CD4-positive, alpha-beta T cell treated with Interleukin-4 for 4 hours (primary cell): ENCODE measurements at regions not wholly inside any gene's neighbourhood (a gene's known extent, or its start where the extent isn't known, plus 50 kb on each side); places are given as distances from the start of the nearest gene placed in this dataset.
"Not testable (repeated sequence)": the region's sequence is repeated elsewhere in the genome, so short reads cannot be mapped to it uniquely, and the experiment has no call there.

ENCODE experiments used
- DNase-seq: peaks from one replicate; pipeline ENCODE4 v3.0.0-alpha.2; 2020

DNA sequence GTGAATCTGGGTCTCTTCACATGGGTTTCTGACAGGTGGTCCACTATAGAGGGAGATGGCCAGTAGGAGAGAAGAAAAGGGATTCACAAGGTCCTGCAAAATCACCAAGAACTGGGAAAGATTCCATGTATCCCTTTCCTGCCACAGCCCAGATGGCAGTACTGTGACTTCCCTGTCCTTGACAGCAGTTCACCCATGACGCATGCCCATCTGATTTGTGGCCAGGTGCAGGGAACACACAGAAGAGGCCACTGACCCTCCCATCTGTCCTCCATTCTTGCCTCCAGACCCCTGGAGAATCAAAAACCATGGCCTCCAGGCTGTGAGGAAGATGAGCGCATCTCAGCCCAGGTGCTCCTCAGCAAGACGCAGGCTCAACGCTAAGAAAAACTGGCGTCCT is 183.1 kb upstream of the RREB1 start:
- DNase-seq, result no peak

DNA sequence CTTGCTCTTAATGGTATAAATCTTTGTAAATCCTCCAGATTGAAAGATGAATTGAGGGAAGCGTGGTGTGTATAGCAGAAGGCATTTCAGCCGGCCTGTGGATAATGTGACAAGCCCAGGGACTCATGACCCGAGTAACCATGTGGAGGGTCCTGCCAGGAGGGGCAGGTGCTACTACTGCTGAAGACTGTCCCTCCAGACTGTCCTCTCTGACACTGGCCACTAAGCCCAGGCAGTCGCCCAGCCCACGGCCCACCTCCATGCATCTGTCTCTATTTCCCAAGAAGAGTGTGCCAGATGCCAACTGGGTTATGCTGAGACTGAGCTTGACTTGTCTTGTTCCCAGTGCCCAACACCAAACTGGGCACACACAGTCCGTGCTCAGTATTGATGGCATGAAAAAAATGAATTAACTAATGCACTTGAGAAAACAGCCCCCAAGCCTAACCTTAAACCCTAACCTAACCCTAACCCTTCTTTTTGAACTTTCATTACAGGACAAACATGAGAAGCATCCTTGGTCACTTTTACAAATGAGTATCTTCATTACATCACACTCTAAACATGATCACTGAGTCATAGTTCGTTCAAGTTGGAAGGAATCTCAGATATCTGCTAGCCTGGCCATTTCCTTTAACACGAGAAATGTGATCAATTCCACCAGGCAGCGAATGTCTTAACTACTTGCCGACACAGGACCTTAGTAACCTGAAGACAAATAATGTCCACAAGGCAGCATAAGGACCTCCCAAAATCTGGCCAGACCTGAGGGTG is 182.2 kb upstream of the RREB1 start:
- DNase-seq, result no peak

DNA sequence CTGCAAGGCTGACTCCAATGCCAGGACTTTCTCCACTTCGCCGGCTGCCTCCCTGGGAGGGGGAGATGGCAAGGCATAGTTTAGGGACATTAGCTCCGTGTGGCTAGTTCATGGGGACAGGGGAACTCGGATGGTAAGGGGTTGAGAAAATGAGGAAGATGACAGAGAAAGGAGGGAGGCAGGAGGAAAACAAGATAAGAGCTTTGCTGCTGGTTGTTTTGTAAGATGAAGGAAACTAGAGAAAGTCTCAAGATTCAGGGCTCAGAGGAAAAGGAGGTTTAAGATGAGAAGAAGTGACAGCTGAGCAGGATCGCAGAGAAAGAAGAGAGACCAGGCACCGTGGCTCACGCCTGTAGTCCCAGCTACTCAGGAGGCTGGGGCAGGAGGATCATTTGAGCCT is 180.9 kb upstream of the RREB1 start:
- no peak for DNase-seq

DNA sequence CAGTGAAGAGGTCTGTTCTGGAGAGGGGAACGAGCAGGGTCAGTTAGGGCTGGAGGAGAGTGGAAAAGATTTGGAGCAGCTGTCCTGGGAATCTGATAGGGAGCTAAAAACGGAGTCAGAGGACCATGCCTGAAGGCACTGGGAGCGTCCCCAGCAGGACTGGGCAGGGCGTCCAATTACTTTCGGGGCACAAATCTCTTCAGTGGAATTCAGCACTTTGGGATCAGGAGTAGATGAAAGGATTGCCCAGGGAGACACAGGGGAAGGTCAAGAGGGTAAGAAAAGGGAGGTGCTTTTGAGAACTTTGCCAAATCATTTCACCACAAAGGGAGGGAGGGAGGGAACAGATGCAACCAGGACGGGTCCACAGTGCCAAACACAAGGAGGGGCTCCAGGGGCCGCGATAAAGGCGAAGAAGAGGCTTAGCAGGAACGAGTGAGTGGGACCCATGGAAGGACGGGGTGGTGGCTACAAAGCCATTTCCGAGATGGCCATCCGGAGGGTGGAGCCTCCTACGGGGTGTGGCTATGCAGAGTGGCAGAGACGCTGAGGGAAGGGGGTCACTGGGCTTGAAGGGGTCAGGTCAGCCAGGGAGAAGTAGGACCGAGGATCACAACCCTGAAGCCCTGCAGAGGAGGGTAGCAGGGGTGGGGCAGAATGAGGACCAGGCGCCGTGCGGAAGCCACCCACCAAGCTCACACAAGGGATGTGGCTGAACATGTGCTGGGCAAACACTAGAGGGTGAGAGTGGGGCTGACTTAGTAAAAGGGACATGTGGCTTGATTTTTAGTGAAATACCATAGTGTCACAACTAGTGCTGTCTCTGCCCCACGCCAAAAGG is 180.0 kb upstream of the RREB1 start:
- no peak for DNase-seq

DNA sequence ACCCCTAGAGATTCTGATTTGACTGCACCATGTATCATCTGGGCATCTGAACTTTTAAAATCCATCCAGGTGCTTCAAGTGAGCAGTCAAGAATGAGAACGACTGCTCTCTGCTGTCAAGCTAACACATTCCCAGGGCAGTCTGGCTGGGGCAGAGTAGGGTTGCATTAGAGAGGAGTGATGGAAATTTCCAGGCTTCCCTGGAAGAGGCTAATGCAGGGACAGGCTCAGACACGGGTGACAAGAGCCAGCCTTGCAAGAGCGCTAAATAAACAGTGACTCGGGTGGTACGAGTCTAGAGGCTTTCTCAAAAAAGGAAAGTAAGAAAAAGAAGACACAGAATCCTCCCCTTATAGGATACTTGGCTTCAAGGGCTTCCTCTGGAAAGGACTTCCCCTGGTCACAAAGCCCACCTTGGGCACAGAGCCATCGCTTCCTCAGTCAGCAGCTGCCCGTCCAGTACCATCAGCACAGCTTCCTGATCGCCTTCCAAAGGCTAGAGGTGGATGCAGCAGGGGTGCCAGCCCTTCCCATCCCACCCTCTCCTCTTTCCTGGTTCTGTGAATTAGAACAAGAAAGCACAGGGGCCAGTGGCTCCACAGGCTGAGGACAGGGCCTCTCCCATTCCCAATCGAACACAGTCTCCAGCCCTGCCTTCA is 177.4 kb upstream of the RREB1 start:
- no peak for DNase-seq

DNA sequence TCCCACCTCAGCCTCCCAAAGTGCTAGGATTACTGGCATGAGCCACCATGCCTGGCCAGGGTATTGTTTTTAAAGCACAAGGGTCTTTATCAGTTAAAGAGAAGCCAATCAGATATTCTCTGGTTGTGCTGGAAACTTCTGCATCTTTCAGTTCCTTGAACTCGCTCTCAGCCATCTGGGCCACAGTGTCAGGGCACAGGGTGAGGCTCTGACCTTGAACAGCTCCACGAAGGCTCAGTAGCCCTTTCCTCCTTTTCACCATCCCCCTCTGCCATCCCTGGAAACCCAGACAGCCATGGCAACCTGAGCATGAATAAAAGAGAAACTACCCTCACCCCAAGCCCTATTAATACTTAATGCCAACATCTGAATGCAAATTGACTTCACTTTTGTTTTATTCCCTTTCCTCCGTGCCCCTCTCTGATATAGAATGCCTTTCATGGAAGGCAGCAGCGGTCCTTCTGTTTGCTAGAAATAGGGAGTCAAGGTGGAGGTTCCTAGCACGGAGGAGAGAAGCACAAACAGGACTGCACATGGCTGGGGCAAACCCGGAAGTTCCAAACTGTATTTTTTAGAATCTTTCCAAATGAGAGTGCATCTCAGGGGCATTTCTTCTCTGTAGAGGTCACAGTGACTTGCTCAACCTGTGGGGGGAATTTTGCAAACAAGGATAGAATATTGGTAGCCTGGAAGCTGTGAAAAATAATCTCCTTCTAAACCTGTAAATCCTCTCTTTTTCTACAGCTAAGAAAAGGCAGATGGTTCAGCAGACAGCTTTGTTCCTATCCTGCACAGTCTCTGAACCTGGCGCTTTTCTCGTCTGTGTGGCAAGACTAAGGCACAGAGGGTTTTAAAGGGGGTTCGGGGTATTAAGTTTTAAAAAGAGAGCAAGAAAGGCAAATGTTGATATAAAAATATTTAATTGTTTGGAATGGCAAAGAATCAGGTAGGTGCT is 176.4 kb upstream of the RREB1 start:
- no peak for DNase-seq

DNA sequence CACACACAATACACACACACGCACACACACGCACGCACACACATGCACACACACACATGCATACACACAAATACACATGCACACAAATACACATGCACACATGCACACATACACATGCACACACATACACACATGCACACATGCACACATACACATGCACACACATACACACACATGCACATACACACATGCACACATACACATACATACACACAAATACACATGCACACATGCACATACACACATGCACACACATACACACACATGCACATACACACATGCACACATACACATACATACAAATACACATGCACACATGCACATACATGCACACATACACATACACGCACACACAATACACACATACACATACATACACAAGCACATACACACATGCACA is 175.4 kb upstream of the RREB1 start:
- no peak for DNase-seq

DNA sequence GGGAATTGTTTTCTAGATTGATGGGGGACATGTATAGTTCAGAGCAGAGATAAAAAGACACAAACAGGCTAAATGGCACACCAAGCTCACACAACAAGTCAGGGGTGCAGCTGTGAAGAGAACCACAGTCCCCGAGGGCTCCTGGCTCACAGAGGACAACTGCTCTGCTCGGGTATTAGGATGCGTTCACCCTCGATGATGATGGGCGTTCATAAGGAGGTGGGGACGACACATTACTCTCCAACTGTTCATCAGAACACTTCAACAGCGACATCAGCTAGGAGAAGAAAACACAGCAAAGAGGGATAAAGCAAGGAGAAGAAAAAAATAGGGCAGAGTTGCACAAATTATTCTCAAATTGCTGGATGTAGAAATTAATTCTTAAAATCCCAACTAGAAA is 174.8 kb upstream of the RREB1 start:
- DNase-seq, result no peak

DNA sequence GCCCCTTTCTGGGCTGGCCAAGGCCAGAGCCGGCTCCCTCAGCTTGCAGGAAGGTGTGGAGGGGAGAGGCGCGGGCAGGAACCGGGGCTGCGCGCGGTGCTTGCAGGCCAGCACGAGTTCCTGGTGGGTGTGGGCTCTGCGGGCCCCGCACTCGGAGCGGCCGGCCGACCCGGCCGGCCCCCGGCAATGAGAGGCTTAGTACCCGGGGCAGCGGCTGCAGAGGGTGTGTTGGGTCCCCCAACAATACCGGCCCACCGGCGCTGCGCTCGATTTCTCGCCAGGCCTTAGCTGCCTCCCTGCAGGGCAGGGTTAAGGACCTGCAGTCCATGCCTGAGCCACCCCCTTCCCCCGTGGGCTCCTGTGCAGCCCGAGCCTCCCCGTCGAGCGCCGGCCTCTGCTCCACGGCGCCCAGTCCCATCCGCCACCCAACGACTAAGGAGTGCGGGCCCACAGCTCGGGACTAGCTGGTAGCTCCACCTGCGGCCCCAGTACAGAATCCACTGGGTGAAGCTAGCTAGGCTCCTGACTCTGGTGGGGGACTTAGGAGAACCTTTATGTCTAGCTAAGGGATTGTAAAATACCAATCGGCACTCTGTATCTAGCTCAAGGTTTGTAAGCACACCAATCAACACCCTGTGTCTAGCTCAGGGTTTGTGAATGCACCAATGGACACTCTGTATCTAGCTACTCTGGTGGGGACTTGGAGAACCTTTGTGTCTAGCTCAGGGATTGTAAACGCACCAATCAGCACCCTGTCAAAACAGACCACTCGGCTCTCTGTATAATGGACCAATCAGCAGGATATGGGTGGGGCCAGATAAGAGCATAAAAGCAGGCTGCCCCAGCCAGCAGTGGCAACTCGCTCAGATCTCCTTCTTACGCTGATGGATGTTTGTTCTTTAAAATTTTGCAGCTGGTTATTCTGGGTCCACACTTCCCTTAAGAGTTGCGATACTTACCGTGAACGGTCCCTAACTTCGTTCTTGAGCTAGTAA is 167.4 kb upstream of the RREB1 start:
- DNase-seq, result no peak

DNA sequence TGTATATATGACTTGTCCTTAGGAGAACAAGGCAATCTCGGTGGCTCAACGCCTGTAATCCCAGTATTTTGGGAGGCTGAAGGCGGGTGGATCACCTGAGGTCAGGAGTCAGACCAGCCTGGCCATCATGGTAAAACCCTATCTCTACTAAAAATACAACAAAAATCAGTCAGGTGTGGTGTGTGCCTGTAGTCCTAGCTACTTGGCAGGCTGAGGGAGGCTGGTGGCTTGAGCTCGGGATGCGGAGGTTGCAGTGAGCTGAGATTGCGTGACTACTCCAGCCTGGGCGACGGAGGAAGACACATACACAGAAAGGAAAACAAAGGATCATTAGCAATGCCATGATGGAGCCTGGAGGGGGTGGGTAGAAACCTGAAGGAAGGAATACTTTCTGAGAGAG is 166.6 kb upstream of the RREB1 start:
- DNase-seq, result no peak

DNA sequence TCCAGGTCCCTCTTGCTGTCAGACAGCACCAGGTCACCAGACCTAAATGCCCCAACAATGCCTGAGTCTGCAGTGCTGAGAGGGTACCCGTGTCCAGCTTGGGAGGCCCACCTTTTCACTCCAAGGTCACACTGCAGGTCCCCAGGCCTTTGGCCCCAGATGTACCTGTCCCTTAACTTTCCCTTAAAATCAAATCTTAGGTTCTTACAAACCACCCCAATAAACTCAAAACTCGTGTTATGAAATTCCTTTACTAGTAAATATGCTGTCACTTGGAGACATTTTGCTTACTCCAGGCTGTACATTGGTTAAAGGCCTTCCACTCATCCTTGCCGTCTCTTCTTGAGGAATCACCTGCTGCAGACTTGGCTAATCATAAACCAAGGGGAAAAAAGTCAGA is 165.7 kb upstream of the RREB1 start:
- no peak for DNase-seq

DNA sequence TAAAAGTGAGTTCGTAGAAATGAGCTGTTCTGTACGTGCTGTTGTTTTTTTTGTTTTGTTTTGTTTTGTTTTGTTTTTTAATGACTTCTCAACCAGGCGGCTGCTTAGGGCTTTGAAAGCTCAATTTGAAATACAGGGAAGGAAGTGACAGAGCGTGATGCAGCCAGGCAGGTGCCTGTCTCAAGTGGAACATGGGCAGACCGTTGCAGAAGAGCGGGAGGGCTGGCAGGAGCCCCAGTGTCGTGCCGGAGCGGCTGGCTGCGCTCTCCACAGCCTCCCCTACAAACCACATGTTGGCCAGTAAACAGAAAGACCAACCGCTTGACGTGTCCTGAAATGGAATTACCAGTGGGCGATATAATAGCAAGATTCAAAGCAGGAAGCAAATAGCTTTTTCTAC is 164.9 kb upstream of the RREB1 start:
- no peak for DNase-seq

DNA sequence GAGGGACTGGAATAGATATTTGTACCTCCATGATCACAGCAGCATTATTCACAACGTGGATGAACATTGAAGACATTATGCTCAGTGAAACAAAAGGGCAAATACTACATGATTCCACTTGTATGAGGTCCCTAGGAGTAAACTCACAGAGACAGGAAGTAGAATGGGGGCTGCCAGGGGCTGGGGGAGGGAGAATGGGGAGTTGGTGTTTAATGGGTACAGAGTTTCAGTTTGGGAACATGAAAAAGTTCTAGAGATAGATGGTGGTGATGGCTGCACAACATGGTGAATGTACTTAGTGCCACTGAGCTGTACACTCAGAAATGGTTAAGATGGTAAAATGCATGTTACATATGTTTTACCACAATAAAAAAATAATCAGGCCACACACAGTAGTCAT is 164.3 kb upstream of the RREB1 start:
- no peak for DNase-seq

DNA sequence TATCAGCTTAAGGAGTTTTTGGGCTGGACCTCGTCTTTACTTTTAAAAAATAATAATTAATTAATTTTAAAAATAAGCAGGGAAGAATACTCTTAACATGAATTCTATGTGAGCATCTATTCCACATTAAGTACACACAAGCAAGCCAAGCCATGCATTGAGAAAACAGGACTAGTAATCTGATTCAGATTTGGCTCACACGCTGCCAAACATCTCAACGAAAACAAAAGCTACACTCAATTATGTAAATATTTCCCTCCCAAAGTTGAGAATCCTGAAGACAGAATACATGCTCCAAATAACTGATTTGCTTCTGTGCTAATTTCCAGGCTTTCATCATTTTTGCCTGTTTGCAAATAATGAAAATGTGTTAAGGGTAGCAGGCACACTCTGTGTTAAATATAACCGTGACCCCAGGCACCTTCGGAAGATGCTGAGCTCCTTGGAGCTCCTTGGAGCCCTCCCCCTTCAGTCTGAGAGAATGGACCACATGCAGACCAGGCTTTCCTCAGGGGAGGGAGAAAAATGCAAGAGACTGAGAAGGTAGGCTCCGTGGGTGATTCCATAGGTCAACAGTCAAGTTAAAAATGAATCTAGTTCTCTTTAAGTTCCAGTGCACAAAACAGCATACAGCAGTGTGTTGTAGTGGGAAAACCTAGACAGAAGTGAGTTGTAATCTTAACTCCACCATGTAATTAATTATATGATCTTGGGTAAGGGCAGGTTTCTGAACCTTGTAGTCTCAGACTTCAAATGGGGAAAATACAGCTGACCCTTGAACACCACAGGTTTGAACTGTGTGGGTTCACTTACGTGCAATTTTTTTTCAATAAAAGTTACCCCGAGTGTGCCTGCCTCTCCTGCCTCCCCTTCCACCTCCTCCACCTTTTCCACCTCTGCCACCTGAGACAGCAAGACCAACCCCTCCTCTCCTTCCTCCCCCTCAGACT is 161.3 kb upstream of the RREB1 start:
- DNase-seq, result no peak

DNA sequence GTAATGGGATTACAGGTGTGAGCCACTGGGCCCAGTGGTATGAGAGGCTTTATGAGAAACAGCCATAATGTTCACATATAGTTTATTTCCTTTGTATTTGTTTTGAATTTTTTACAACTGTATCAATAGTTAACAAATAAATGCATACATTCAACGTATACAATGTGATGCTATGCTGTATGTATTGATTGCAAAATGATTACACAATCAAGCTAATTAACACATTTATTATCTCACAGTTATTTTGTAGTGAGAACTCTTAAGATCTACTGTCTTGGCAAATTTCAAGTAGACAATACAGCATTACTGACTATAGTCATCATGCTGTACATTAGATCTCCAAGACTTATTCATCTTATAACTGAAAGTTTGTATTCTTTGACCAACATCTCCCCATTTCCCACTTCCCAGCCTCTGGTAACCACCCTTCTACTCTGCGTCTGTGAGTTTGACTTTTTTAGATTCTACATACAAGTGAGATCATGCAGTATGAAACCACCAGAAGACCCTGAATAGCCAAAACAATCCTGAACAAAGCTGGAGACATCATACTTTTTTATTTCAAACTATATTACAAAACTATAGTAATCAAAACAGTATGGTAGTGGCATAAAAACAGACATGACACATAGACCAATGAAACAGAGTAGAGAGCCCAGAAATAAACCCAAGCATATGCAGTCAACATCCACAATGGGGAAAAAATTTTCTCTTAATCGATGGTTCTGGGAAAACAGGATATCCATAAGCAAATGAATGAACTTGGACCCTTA is 157.2 kb upstream of the RREB1 start:
- DNase-seq, result no peak

DNA sequence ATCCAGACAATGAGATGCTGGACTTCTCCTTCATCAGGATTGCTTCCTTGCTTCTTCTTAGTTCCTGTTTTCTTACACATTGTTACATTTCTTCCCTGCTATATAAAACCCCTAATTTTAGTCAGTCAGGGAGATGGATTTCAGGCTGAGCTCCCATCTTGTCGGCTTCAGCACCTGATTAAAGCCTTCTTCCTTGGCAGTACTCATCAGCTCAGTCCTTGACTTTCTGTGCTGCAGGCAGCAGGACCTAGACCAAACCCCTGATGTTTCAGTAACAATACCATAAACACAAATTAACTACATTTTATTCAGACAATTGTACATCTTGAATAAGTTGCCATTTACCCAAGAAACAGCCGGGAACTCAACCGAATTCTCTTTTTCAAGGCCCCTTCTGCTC is 156.4 kb upstream of the RREB1 start:
- DNase-seq, result no peak

DNA sequence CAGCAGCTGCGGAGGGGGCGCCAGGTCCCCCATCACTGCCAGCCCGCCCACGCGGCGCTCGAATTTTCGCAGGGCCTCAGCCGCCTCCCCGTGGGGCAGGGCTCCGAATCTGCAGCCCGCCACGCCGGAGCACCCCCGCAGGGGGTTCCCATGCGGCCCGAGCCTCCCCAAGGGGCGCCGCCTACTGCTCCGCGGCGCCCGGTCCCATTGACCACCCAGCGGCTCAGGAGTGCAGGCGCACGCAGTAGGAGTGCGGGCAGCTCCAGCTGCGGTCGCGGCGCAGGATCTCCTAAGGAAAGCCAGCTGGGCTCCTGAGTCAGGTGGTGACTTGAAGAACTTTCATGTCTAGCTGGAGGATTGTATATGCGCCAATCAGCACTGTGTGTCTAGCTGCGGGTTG is 155.3 kb upstream of the RREB1 start:
- DNase-seq, result no peak

DNA sequence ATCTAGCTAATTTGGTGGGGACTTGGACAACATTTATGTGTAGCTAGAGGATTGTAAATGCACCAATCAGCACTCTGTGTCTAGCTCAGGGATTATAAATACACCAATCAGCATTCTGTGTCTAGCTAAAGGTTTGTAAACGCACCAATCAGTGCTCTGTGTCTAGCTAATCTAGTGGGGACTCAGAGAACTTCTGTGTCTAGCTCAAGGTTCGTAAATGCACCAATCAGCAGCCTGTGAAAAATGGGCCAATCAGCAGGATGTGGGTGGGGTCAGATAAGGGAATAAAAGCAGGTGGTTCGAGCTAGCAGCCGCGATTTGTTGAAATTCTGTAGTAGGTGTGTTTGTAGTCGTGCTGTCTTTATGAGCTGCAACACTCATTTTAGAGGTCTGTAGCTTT is 154.8 kb upstream of the RREB1 start:
- not testable (repeated sequence) for DNase-seq

DNA sequence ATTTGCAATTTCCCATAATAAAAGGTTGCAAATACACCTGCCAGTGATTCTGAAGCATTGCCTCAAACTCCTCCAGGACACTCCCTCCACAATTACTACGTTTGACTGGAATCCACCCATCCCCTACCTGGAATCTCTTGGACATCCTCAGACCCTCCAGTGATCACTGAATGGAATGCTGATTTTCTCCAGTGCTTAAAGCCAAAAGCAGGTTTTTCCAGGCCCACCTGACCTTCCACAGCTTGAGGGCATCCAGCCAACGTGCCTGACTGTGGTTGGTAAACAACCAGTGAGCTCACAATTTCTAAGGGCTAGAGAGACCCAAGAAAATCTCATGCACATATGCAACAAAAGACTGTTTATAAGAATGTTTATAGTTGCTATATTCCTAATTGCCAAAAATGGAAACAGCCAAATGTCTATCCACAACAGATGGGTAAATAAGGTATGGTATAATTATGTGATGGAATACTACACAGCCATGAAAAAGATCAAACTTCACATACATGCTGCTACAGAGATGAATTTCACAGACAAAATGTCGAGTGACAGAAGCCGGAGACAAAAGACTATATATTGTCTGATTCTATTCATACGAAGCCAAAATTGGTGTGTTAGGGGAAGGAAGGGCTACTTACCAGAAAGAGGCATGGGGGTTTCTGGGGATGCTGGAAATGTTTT is 147.1 kb upstream of the RREB1 start:
- DNase-seq, result no peak
